ENCODE measurements at regions not wholly inside any gene's neighbourhood (a gene's known extent, or its start where the extent isn't known, plus 50 kb on each side); places are given as distances from the start of the nearest gene placed in this dataset.
A peak's percentile ranks its signal among the peaks of the same experiment; 100 is the strongest.

- no peak overlapping the region for H3K4me3 ChIP-seq (ENCODE audit: low read depth, low read length)
- no peak for DNase-seq (ENCODE audit: low read depth)
- TF ChIP-seq CTCF (conservative IDR thresholded peaks at IDR 0.05; ENCODE audit: low read depth, low read length): no peak
These were observed 179.9 kb downstream of the BTG1 start for GRCh38 chr12:91965781-91966180.

- TF ChIP-seq CTCF (conservative IDR thresholded peaks at IDR 0.05; ENCODE audit: low read depth, low read length): no peak
- no peak overlapping the region for H3K4me3 ChIP-seq (ENCODE audit: low read depth, low read length)
- no peak for DNase-seq (ENCODE audit: low read depth)
These were observed 181.1 kb downstream of the BTG1 start for GRCh38 chr12:91964501-91964900.

- no peak for TF ChIP-seq CTCF (conservative IDR thresholded peaks at IDR 0.05; ENCODE audit: low read depth, low read length)
- no peak for DNase-seq (ENCODE audit: low read depth)
- H3K4me3 ChIP-seq (ENCODE audit: low read depth, low read length): no peak overlapping the region
These were observed 186.4 kb downstream of the BTG1 start for GRCh38 chr12:91959220-91959619.

GRCh38 chr12:91958816-91959215 is 186.8 kb downstream of the BTG1 start:
- H3K4me3 ChIP-seq (ENCODE audit: low read depth, low read length): no peak overlapping the region
- DNase-seq (ENCODE audit: low read depth): peak; percentile 89
- no peak for TF ChIP-seq CTCF (conservative IDR thresholded peaks at IDR 0.05; ENCODE audit: low read depth, low read length)

GRCh38 chr12:91954747-91955146 is 190.9 kb downstream of the BTG1 start:
- no peak for DNase-seq (ENCODE audit: low read depth)
- TF ChIP-seq CTCF (conservative IDR thresholded peaks at IDR 0.05; ENCODE audit: low read depth, low read length): no peak
- no peak overlapping the region for H3K4me3 ChIP-seq (ENCODE audit: low read depth, low read length)

- H3K4me3 ChIP-seq (ENCODE audit: low read depth, low read length): no peak overlapping the region
- no peak for TF ChIP-seq CTCF (conservative IDR thresholded peaks at IDR 0.05; ENCODE audit: low read depth, low read length)
- DNase-seq (ENCODE audit: low read depth): no peak
These were observed 191.3 kb downstream of the BTG1 start for GRCh38 chr12:91954326-91954725.

- TF ChIP-seq CTCF (conservative IDR thresholded peaks at IDR 0.05; ENCODE audit: low read depth, low read length): no peak
- no peak overlapping the region for H3K4me3 ChIP-seq (ENCODE audit: low read depth, low read length)
- DNase-seq (ENCODE audit: low read depth): no peak
These were observed 192.7 kb downstream of the BTG1 start for GRCh38 chr12:91952916-91953315.

Measured in choroid plexus epithelial cell (primary cell).